Upper lobe of left lung (tissue), 6 donors: ENCODE measurements at regions not wholly inside any gene's neighbourhood (a gene's known extent, or its start where the extent isn't known, plus 50 kb on each side); places are given as distances from the start of the nearest gene placed in this dataset.
A peak's percentile ranks its signal among the peaks of the same experiment; 100 is the strongest.

Experiments used
- ATAC-seq, 2 donors: fragments of 200-7000 bp; cut with Tn5 transposase; one replicate each; pipeline ENCODE4 v1.9.1; 2022; ENCODE audit warnings: mild to moderate bottlenecking in 2 of 2, moderate library complexity in 2 of 2; ENCODE audit not compliant: low FRiP score in 2 of 2
- DNase-seq, 2 donors: peaks; one replicate each; pipeline ENCODE4 v3.0.0-alpha.2; 2019 to 2020
- H3K27ac ChIP-seq, 4 donors: fragments of 200-600 bp; sonication (generic); one replicate each; pipeline ENCODE4 v1.5.1; 2016 to 2019
- H3K27me3 ChIP-seq, 4 donors: fragments of 200-600 bp; sonication (generic); one replicate each; pipeline ENCODE4 v1.5.1; 2017 to 2019
- H3K36me3 ChIP-seq, 4 donors: fragments of 200-600 bp; sonication (generic); one replicate each; pipeline ENCODE4 v1.5.1; 2016 to 2019
- H3K4me1 ChIP-seq, 4 donors: fragments of 200-600 bp; sonication (generic); one replicate each; pipeline ENCODE4 v1.5.1; 2018 to 2019
- H3K4me3 ChIP-seq, 4 donors: fragments of 200-600 bp; sonication (generic); one replicate each; pipeline ENCODE4 v1.5.1; 2017 to 2019; ENCODE audit warnings: mild to moderate bottlenecking in 2 of 4, moderate library complexity in 1 of 4
- H3K9me3 ChIP-seq, 4 donors: fragments of 200-600 bp; sonication (generic); one replicate each; pipeline ENCODE4 v1.5.1; 2018 to 2019
- EP300 ChIP-seq, 4 donors: sonication (generic); formaldehyde crosslinking; IDR thresholded peaks; one replicate each; pipeline ENCODE4 v1.5.1; 2017; ENCODE audit warnings: antibody characterized with exemption in 4 of 4, control low read depth in 2 of 4
- POLR2A ChIP-seq, 4 donors: fragments of 450-650 bp; IDR thresholded peaks; one replicate each; pipeline ENCODE4 v1.5.1; 2016 to 2017; ENCODE audit warnings: antibody characterized with exemption in 4 of 4, mild to moderate bottlenecking in 2 of 4
- POLR2AphosphoS5 ChIP-seq, 2 donors: sonication (generic); formaldehyde crosslinking; IDR thresholded peaks; one replicate each; pipeline ENCODE4 v1.5.1; 2017; ENCODE audit warnings: antibody characterized with exemption in 2 of 2
- WGBS, 2 donors: methylation state at CpG; one replicate each; pipeline ENCODE4 v1.1.5; 2017 to 2018; 5-methylcytosine and 5-hydroxymethylcytosine counted together
- TF ChIP-seq, protein P1 (sequence below), 6 experiments: fragments of 450-650 bp in 4 of 6; fragments of 200-600 bp in 2 of 6; sonication (generic) in 2 of 6; IDR thresholded peaks; one replicate each; pipeline ENCODE4 v1.5.1; 2016 to 2019; ENCODE audit warnings: antibody characterized with exemption in 6 of 6
- donor health status: DM: no; HTN: no; CAD: no; lungs with moderate emphysema.
- donor health status: DM: no; HTN: yes; CAD: no; lungs with severe emphysema.

GRCh38 chr15:72889545-72889944, 106.0 kb upstream of the ADPGK start:
- WGBS, 2 donors: 66 to 85% methylated on average over 5 of the region's 5 CpGs
- no peak for ATAC-seq

DNA sequence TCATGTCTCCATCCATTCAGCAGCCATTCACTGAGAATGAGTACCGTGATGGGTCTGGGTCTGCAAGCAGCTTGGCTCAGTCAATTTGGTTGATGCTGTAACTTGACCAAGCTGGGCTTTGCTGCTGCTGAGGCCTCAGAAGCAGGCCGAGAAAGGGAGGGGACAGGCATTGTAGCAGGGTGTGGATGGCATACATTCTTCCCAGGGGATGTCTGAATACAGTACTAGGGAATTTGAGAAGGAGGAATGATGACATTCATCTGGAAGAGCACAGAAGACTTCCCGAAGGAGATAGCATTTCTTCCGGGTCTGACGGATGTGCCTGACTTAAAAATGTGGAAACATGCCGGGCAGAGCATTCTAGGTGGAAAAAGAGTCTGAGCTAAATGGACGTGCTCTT, 105.3 kb upstream of the ADPGK start:
- no peak overlapping the region for H3K4me3 ChIP-seq
- no peak for DNase-seq
- no peak for ATAC-seq
- 88 to 89% methylated on average over 7 of the region's 7 CpGs for WGBS, 2 donors
- H3K27me3 ChIP-seq: no peaks in the 10 kb centered on the region
- no peaks in the 10 kb centered on the region for H3K9me3 ChIP-seq
- H3K36me3 ChIP-seq: no peaks in the 10 kb centered on the region
- no peak overlapping the region for H3K27ac ChIP-seq
- TF ChIP-seq EP300 (IDR thresholded peaks at IDR 0.05) (no peak), POLR2AphosphoS5 (IDR thresholded peaks at IDR 0.05) (no peak), POLR2A (IDR thresholded peaks at IDR 0.05) (no peak)
- TF ChIP-seq, protein P1, sequence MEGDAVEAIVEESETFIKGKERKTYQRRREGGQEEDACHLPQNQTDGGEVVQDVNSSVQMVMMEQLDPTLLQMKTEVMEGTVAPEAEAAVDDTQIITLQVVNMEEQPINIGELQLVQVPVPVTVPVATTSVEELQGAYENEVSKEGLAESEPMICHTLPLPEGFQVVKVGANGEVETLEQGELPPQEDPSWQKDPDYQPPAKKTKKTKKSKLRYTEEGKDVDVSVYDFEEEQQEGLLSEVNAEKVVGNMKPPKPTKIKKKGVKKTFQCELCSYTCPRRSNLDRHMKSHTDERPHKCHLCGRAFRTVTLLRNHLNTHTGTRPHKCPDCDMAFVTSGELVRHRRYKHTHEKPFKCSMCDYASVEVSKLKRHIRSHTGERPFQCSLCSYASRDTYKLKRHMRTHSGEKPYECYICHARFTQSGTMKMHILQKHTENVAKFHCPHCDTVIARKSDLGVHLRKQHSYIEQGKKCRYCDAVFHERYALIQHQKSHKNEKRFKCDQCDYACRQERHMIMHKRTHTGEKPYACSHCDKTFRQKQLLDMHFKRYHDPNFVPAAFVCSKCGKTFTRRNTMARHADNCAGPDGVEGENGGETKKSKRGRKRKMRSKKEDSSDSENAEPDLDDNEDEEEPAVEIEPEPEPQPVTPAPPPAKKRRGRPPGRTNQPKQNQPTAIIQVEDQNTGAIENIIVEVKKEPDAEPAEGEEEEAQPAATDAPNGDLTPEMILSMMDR (IDR thresholded peaks at IDR 0.05): no peak
- H3K4me1 ChIP-seq: no peaks in the 10 kb centered on the region

More at GRCh38 chr15:72889545-72889944, 106.0 kb upstream of the ADPGK start:
- H3K27me3 ChIP-seq: no peaks in the 10 kb centered on the region
- no peak for DNase-seq
- TF ChIP-seq POLR2A (IDR thresholded peaks at IDR 0.05) (no peak), EP300 (IDR thresholded peaks at IDR 0.05) (no peak), POLR2AphosphoS5 (IDR thresholded peaks at IDR 0.05) (no peak)
- TF ChIP-seq, protein P1 (IDR thresholded peaks at IDR 0.05): no peak
- H3K4me1 ChIP-seq: no peaks in the 10 kb centered on the region
- no peaks in the 10 kb centered on the region for H3K36me3 ChIP-seq
- no peak overlapping the region for H3K27ac ChIP-seq
- H3K9me3 ChIP-seq: peaks cover 0 to 4% (median 0%) of the 10 kb centered on the region in 4 donors
- H3K4me3 ChIP-seq: no peak overlapping the region

DNA sequence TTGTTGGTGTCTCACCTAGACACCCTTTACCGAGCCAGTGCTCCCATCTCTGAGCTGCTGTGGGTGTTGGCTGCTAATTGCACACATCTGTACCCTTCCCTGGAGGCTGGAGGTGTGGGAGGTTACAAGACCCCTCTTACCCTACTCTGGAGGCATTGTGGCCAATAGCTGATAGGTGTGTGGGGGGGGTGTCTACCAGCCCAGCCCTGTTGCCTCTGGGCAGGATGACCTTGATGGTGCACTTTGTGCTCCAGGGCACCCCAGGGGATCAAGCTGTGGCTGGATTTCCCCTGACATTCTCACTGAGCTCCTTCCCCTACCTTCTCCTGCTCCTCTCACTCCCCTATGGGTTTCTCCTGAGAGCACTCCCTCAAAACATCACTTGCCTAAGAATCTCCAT, 104.7 kb upstream of the ADPGK start:
- Histone ChIP-seq H3K27me3 (no peaks in the 10 kb centered on the region), H3K9me3 (no peaks in the 10 kb centered on the region), H3K27ac (no peak overlapping the region), H3K4me1 (no peaks in the 10 kb centered on the region), H3K36me3 (no peaks in the 10 kb centered on the region), H3K4me3 (no peak overlapping the region)
- 76 to 88% methylated on average over 1 of the region's 1 CpG for WGBS, 2 donors
- ATAC-seq (peak in 1 of 2 donors; percentile 41), DNase-seq (no peak)
- TF ChIP-seq POLR2A (IDR thresholded peaks at IDR 0.05) (no peak), POLR2AphosphoS5 (IDR thresholded peaks at IDR 0.05) (no peak), EP300 (IDR thresholded peaks at IDR 0.05) (no peak)
- TF ChIP-seq, protein P1 (IDR thresholded peaks at IDR 0.05): no peak

- H3K27ac ChIP-seq: no peak overlapping the region
- no peak for DNase-seq
- WGBS, 2 donors: 50 to 71% methylated on average over 1 of the region's 1 CpG
Measured at GRCh38 chr15:72887376-72887775, 103.8 kb upstream of the ADPGK start.

DNA sequence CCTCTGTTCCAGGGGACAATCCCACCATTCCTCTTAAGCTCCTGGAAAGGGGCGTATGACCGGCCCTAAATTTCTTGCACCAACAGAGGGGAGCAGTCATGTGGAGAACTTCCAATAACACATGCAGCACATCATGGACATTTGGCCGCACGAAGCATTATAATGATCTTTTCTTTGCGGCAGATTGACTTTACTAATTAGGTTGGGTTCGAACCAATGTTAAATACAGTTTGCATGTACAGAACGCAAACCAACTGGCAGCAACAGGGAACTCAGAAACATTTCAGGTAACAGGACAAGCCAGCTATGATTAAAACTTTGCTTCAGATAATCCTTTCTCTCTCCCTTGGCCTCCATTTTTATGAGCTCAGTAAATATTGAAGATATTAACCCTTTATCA, 100.8 kb upstream of the ADPGK start:
- H3K4me1 ChIP-seq: no peaks in the 10 kb centered on the region
- H3K27ac ChIP-seq: no peak overlapping the region
- WGBS, 2 donors: 93 to 97% methylated on average over 7 of the region's 7 CpGs
- H3K4me3 ChIP-seq: no peak overlapping the region
- H3K9me3 ChIP-seq: peaks cover 0 to 11% (median 3%) of the 10 kb centered on the region in 4 donors
- no peak for ATAC-seq
- no peaks in the 10 kb centered on the region for H3K27me3 ChIP-seq
- H3K36me3 ChIP-seq: no peaks in the 10 kb centered on the region
- TF ChIP-seq EP300 (IDR thresholded peaks at IDR 0.05) (no peak), POLR2AphosphoS5 (IDR thresholded peaks at IDR 0.05) (no peak), POLR2A (IDR thresholded peaks at IDR 0.05) (no peak)
- TF ChIP-seq, protein P1 (IDR thresholded peaks at IDR 0.05): no peak
- no peak for DNase-seq

More at GRCh38 chr15:72887376-72887775, 103.8 kb upstream of the ADPGK start:
- no peak overlapping the region for H3K4me3 ChIP-seq
- H3K9me3 ChIP-seq: peaks cover 0 to 4% (median under 1%) of the 10 kb centered on the region in 4 donors
- no peaks in the 10 kb centered on the region for H3K4me1 ChIP-seq
- no peak for ATAC-seq
- no peaks in the 10 kb centered on the region for H3K36me3 ChIP-seq
- TF ChIP-seq EP300 (IDR thresholded peaks at IDR 0.05) (no peak), POLR2AphosphoS5 (IDR thresholded peaks at IDR 0.05) (no peak), POLR2A (IDR thresholded peaks at IDR 0.05) (no peak)
- TF ChIP-seq, protein P1 (IDR thresholded peaks at IDR 0.05): no peak
- no peaks in the 10 kb centered on the region for H3K27me3 ChIP-seq
